ENCODE measurements at regions not wholly inside any gene's neighbourhood (a gene's known extent, or its start where the extent isn't known, plus 50 kb on each side); places are given as distances from the start of the nearest gene placed in this dataset.

DNA sequence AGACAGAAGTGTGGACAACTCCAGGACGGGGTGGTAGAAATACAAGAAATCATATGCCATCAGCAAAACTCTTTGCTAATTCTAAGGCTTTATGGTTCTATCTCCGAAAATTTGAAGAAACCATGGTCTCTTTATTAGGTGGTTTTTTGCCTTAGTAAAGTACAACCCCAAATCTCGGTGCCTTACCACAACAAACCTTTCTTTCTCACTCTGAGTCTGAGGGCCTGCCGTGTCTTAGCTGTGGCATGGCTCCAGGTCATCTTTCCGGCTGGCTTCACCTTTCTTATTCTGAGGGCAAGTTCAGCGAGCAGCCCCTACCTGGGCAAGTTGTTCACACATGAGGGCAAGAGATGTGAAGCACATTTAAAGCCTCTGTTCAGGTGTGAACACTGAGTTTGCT is 280.6 kb downstream of the TTLL7 start:
- TF ChIP-seq POLR2AphosphoS5 (IDR thresholded peaks at IDR 0.05; ENCODE audit: borderline replicate concordance, low read depth, low read length) (no peak), EZH2 (IDR thresholded peaks at IDR 0.05) (no peak), FOXP2 (optimal IDR thresholded peaks at IDR 0.05; ENCODE audit: control extremely low read depth, extremely low read length, insufficient read depth) (no peak)

Measured in SK-N-MC (cell line).